ENCODE measurements at regions not wholly inside any gene's neighbourhood (a gene's known extent, or its start where the extent isn't known, plus 50 kb on each side); places are given as distances from the start of the nearest gene placed in this dataset.
A peak's percentile ranks its signal among the peaks of the same experiment; 100 is the strongest.

DNA sequence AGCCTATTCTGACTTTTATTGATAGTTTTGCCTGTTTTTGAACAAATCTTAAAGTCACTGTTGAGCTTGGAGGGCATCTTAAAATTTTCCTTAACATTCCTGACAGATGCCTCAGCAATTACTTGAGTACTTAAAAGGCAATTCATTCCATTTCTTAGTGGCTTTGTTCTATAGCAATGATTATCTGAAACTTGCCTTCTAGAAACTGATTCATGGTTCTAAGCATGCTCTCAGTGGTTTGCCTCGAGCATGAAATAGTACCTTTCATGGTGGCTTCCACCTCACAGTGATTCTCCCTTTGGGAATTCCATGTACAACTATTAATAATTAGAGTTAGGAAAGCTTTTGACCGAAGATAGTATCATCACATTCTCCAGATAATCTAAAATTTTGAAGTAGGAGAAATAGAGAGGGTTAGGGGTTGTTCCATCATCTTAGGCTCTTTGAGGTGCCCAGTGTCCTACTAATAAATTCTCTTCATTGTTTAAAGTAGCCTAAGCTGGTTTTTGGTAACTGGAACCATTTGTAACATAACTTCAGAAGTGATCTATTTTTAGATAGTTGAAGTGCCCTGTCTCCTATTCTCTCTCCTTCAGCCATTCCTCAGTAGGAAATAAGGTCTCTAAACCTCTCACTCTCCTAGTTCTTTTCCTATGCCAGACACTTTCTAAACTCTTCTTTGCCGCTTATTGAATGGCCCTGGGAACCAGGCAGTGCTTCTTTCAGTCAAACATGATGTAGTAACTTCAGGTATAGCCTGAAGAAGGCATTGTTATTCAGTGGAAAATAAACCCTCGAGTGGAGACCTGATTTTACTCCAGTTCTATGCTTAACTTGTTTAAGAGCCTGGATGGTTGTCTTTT lies 156.1 kb downstream of the HAUS1 start:
- H3K36me3 Mint-ChIP-seq (ENCODE audit: low read depth), result peaks cover 58% of the 10 kb centered on the region
- H3K4me1 Mint-ChIP-seq (ENCODE audit: low read depth), result peaks cover 58% of the 10 kb centered on the region
- intact Hi-C loops (cut with micrococcal nuclease), result no loop called here
- no peak overlapping the region for H3K4me3 Mint-ChIP-seq
- H3K9me3 Mint-ChIP-seq, result no peaks in the 10 kb centered on the region
- H3K27ac Mint-ChIP-seq, result no peak overlapping the region
- no peak for DNase-seq (ENCODE audit: low spot score)
- H3K27me3 Mint-ChIP-seq (ENCODE audit: insufficient read depth), result no peaks in the 10 kb centered on the region

DNA sequence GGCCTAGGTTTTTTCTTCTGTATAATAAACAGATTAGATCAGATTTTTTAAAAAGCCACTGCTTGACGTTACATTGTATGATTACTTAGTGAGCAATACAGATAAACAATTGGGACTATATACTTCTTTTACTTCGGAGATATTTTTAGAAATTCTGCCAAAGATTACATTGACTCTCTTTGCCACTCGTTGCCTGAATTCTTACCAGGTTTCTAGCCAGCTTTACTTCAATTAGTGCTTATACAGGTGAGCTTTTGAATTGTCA lies 156.6 kb downstream of the HAUS1 start:
- H3K4me1 Mint-ChIP-seq (ENCODE audit: low read depth), result peaks cover 59% of the 10 kb centered on the region
- H3K36me3 Mint-ChIP-seq (ENCODE audit: low read depth), result peaks cover 58% of the 10 kb centered on the region
- H3K4me3 Mint-ChIP-seq, result no peak overlapping the region
- H3K27me3 Mint-ChIP-seq (ENCODE audit: insufficient read depth), result no peaks in the 10 kb centered on the region
- intact Hi-C loops (cut with micrococcal nuclease), result no loop called here
- no peaks in the 10 kb centered on the region for H3K9me3 Mint-ChIP-seq
- H3K27ac Mint-ChIP-seq, result no peak overlapping the region
- no peak for DNase-seq (ENCODE audit: low spot score)

DNA sequence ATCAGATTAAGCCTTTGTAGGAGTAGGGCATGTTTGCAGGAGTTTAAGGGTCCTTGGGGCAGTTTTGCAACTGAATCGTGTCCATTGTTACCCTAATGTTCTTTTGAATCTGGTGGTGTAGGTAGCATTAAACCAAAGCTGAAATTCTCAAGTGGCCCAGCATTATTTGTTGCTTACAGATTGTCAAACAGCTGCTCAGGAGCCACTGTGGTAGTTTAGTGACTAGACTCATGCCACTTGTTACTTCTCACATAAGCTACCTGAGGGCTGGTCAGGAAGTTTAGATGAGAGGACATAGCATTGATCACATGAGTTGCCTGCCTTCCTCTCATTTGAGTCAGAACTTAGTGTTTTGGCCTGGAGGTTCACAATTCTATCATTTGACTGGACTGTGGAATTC lies 157.6 kb downstream of the HAUS1 start:
- no peak for DNase-seq (ENCODE audit: low spot score)
- intact Hi-C loops (cut with micrococcal nuclease), result no loop called here
- Mint-ChIP-seq H3K27ac (no peak overlapping the region), H3K4me1 (ENCODE audit: low read depth) (peaks cover 56% of the 10 kb centered on the region), H3K27me3 (ENCODE audit: insufficient read depth) (no peaks in the 10 kb centered on the region), H3K36me3 (ENCODE audit: low read depth) (peaks cover 54% of the 10 kb centered on the region), H3K9me3 (no peaks in the 10 kb centered on the region), H3K4me3 (no peak overlapping the region)

DNA sequence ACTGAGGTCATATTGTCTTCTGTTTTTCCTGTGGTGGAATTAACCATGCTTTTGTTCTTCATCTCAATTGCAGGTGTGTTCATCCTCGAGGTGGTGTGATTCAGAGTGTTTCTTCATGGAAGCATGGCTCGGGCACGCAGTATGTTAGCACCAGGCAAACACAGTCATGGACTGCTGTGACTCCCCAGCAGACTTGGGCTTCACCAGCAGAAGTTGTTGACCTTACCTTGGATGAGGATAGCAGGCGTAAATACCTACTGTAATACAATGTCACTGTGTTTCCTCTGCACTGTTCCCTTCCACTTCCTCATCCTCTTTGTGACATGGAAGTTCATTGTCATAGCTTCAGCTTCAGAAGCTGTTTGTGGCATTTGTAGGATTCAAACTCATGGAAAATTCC lies 158.7 kb downstream of the HAUS1 start:
- Mint-ChIP-seq H3K4me3 (no peak overlapping the region), H3K27me3 (ENCODE audit: insufficient read depth) (no peaks in the 10 kb centered on the region), H3K4me1 (ENCODE audit: low read depth) (peaks cover 66% of the 10 kb centered on the region), H3K27ac (peak overlapping the region; percentile 42), H3K36me3 (ENCODE audit: low read depth) (peaks cover 49% of the 10 kb centered on the region), H3K9me3 (no peaks in the 10 kb centered on the region)
- DNase-seq (ENCODE audit: low spot score), result no peak
- intact Hi-C loops (cut with micrococcal nuclease), result no loop called here

DNA sequence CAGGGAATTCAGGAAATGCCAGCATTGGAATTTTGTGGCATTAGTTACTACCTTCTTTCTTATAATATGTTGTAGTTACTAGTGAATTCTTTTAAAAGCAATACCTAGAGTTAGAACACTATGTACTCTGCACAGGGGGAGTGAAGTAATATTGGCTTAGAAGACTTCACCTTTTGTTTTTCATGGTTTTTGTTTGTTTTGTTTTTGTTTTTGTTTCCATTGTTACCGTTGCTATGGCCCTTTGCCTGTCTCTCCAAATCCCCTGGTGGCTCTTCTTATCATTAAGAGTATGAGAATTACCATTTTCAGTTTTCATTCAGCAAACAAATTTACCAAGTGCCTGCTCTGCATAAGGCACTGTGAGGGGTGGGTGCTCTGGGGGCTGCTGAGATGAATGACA lies 160.1 kb downstream of the HAUS1 start:
- peaks cover 56% of the 10 kb centered on the region for H3K36me3 Mint-ChIP-seq (ENCODE audit: low read depth)
- DNase-seq (ENCODE audit: low spot score), result no peak
- no peaks in the 10 kb centered on the region for H3K27me3 Mint-ChIP-seq (ENCODE audit: insufficient read depth)
- peaks cover 79% of the 10 kb centered on the region for H3K4me1 Mint-ChIP-seq (ENCODE audit: low read depth)
- peak overlapping the region; percentile 66 for H3K27ac Mint-ChIP-seq
- no peaks in the 10 kb centered on the region for H3K9me3 Mint-ChIP-seq
- H3K4me3 Mint-ChIP-seq, result no peak overlapping the region
- intact Hi-C loops (cut with micrococcal nuclease), result loop anchor here (1.0 to 2.0 kb wide), 3 partner anchors 14 to 89 kb away; a partner anchor contains a TSS

DNA sequence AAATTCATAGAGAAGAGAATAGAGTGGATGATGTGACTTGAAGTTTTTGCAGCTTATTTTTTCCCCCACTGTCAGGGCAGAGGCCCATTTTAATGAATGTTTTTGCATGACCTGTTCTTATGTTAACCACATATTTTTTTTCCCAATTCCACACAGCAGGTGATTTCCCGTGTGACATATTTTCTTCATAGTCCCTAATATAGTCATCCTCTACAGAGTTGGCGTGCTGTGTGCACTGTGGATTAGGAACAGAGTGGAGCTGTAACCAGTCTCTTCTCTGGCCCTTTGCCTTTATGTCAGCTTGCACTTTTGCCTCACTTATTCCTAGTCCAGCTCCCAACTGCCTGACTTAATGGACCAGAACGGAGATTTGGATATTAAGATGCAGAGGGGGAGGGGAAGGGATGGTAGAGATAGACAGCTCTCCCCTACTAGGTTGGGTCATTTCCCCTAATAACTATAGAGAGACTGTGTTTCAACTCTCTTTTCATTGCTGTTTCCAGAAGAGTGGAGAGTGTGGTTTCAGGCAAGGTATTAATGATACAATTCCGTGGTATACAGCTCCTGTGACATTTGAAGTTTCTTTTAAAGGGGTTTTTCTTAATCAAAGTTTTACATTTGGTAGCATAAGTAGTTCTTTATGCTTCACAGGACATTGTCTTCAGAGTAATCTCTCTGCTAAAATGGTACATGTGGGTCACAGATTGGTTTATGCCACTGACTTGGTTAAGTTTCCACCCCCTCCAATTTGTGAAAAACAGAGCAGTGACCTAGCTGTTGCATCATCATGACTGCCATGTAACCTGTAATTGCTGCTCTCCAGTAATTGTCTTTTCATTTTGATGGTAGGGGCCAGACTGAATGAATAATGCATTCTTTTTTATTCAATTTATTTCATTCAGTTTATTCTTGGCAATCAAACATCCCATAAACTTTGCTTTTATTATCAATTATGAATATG lies 161.3 kb downstream of the HAUS1 start:
- Mint-ChIP-seq H3K36me3 (ENCODE audit: low read depth) (peaks cover 50% of the 10 kb centered on the region), H3K9me3 (no peaks in the 10 kb centered on the region), H3K27ac (peak overlapping the region; percentile 53), H3K4me1 (ENCODE audit: low read depth) (peaks cover 79% of the 10 kb centered on the region), H3K27me3 (ENCODE audit: insufficient read depth) (no peaks in the 10 kb centered on the region), H3K4me3 (no peak overlapping the region)
- intact Hi-C loops (cut with micrococcal nuclease), result loop anchor here (2.0 kb wide), 2 partner anchors 53 to 91 kb away; a partner anchor contains a TSS
- DNase-seq (ENCODE audit: low spot score), result no peak

DNA sequence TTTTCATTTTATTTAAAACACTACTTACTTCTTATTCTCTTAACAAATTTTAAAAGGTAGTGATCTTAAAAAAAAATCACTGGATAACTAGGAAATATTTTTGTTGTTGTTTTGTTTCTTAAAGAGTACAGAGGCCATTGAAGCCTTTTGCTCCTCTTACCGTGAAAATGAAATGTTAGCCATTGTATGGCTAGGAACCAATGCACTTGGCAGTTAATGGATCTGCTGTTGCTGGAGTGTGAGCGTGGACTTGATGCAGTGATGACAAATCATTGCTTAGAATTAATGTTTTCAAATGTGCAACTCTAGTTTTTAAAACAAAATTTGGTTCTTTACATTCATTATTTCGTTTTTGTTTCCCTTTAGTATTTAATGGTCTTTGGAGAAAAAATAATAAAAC lies 162.3 kb downstream of the HAUS1 start:
- intact Hi-C loops (cut with micrococcal nuclease), result no loop called here
- no peak overlapping the region for H3K27ac Mint-ChIP-seq
- no peak overlapping the region for H3K4me3 Mint-ChIP-seq

DNA sequence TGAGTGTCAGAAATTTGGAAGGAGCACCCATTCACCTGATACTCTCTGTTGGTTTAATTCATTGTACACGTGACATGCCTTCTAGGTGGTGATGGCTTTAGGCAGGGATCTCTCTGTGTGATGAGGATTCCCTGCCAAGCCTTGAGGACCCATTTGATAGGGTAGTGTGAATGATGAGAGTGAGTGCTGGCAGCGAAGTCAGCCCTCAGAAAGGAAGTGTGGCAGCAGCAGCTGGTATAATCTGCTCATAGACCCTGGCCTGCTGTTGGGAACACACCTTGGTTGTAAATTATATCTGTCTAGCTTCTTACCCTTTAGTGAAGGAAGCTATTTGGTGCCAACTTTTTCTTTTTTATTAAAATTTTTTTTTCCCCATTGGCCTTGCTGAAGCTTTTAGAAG lies 164.5 kb downstream of the HAUS1 start:
- no peak for DNase-seq (ENCODE audit: low spot score)
- H3K4me1 Mint-ChIP-seq (ENCODE audit: low read depth), result peaks cover 67% of the 10 kb centered on the region
- H3K36me3 Mint-ChIP-seq (ENCODE audit: low read depth), result peaks cover 40% of the 10 kb centered on the region

More for the DNA sequence above, 162.3 kb downstream of the HAUS1 start:
- Mint-ChIP-seq H3K36me3 (ENCODE audit: low read depth) (peaks cover 48% of the 10 kb centered on the region), H3K27me3 (ENCODE audit: insufficient read depth) (no peaks in the 10 kb centered on the region), H3K9me3 (no peaks in the 10 kb centered on the region), H3K4me1 (ENCODE audit: low read depth) (peaks cover 74% of the 10 kb centered on the region)
- DNase-seq (ENCODE audit: low spot score), result no peak

DNA sequence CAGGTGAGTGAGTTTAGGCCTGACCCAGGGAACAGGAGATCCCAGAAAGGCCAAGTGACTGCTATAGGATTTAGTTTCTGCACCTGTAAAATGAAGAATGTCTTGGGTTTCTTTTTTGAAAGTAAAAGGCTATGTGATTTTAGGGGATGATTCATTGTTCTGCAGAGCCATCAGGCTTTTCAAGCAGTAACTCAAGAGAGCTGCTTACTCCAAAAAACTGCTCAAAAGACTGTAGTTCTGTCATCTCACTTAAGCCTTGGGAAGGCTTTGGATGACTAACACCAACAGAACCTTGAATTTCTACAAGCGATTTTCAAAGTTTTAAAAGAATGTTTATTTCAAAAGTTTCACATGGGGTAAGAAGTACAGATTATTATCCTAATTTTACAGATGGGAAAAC lies 165.1 kb downstream of the HAUS1 start:
- H3K36me3 Mint-ChIP-seq (ENCODE audit: low read depth), result peaks cover 34% of the 10 kb centered on the region
- DNase-seq (ENCODE audit: low spot score), result no peak
- H3K27ac Mint-ChIP-seq, result peak overlapping the region; percentile 27
- no peak overlapping the region for H3K4me3 Mint-ChIP-seq
- H3K4me1 Mint-ChIP-seq (ENCODE audit: low read depth), result peaks cover 61% of the 10 kb centered on the region
- H3K9me3 Mint-ChIP-seq, result no peaks in the 10 kb centered on the region
- H3K27me3 Mint-ChIP-seq (ENCODE audit: insufficient read depth), result no peaks in the 10 kb centered on the region
- intact Hi-C loops (cut with micrococcal nuclease), result no loop called here

More for the DNA sequence above, 164.5 kb downstream of the HAUS1 start:
- Mint-ChIP-seq H3K4me3 (no peak overlapping the region), H3K27me3 (ENCODE audit: insufficient read depth) (no peaks in the 10 kb centered on the region), H3K27ac (peak overlapping the region; percentile 35), H3K9me3 (no peaks in the 10 kb centered on the region)
- intact Hi-C loops (cut with micrococcal nuclease), result no loop called here

DNA sequence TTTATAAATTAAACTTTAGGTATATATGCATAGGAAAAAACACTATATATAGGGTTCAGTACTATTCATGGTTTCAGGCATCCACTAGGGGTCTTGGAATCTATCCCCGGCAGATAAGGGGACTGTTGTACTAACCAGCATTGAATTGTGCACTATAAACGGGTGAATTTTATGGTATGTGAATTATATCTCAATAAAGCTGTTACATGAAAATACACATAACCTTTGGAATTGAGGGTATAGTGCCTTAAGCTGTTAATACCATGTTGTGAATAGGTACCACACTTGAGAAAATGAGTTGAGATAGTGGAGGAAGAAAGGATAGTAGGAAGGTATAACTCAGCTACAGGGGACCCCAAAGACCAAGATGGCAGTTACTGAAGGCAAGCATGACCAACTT lies 167.3 kb downstream of the HAUS1 start:
- H3K4me1 Mint-ChIP-seq (ENCODE audit: low read depth), result peaks cover 48% of the 10 kb centered on the region
- H3K4me3 Mint-ChIP-seq, result no peak overlapping the region
- H3K36me3 Mint-ChIP-seq (ENCODE audit: low read depth), result peaks cover 21% of the 10 kb centered on the region
- no peaks in the 10 kb centered on the region for H3K27me3 Mint-ChIP-seq (ENCODE audit: insufficient read depth)
- intact Hi-C loops (cut with micrococcal nuclease), result no loop called here
- no peak for DNase-seq (ENCODE audit: low spot score)
- no peak overlapping the region for H3K27ac Mint-ChIP-seq
- H3K9me3 Mint-ChIP-seq, result no peaks in the 10 kb centered on the region

DNA sequence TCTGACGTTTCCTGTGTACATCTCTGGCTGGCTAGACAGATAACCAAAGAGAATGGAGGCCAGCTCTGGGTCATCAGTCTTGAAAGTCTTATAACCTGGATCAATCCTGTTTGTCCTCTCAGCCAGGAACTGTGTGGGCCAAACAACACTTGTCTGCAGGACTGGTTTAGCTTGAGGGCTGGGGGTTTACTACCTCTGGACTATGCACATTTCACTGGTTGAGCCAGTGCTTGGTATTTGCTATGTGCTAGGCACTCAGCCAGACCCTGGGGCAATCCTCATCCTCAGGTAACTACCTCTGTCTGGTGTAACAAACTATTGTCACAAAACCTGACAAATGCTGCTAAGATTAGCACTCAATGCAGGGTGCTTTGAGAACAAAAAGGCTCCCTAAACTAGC lies 169.7 kb downstream of the HAUS1 start:
- Mint-ChIP-seq H3K9me3 (no peaks in the 10 kb centered on the region), H3K27me3 (ENCODE audit: insufficient read depth) (no peaks in the 10 kb centered on the region), H3K4me1 (ENCODE audit: low read depth) (peaks cover 44% of the 10 kb centered on the region), H3K4me3 (no peak overlapping the region), H3K36me3 (ENCODE audit: low read depth) (peaks cover 13% of the 10 kb centered on the region), H3K27ac (no peak overlapping the region)
- intact Hi-C loops (cut with micrococcal nuclease), result no loop called here
- DNase-seq (ENCODE audit: low spot score), result no peak

DNA sequence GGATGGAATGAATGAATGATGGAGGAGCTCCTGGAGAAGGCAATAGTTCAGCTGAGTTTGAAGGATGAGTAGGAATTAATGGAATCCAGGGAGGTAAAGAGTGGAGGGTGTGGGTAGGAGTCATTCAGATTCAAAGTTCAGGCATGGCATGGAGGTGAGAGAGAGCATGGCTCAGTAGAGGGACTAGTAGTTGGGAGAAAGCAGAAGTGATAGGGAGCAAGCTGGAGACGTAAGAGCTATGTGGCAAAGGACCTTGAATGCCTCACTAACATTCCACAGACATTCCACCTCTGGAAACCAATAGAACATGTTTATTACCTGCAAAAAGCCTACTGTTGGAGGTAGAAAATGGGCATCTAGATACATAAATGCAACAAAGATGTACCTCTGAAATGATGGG lies 170.1 kb downstream of the HAUS1 start:
- Mint-ChIP-seq H3K36me3 (ENCODE audit: low read depth) (peaks cover 9% of the 10 kb centered on the region), H3K4me1 (ENCODE audit: low read depth) (peaks cover 39% of the 10 kb centered on the region), H3K9me3 (no peaks in the 10 kb centered on the region), H3K4me3 (no peak overlapping the region), H3K27ac (no peak overlapping the region), H3K27me3 (ENCODE audit: insufficient read depth) (no peaks in the 10 kb centered on the region)
- DNase-seq (ENCODE audit: low spot score), result no peak
- intact Hi-C loops (cut with micrococcal nuclease), result no loop called here

DNA sequence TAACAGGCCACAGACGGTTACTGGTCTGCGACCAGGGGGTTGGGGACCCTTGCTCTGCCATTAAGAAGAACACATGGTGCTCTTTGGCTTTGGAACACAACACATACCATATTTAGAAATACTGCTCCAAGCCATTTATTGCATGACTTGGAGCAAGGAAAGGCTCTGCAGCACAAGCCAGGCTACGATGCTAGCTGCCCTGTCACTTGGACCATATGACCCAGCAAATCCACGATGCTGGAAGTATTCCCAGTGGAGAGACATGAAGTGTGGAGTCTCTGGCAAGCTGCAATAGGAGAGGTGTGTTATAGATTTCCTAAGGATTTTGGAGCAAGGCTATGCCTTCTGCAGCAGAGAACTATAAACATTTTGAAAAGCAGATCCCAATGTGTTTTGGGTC lies 171.2 kb downstream of the HAUS1 start:
- Mint-ChIP-seq H3K4me1 (ENCODE audit: low read depth) (peaks cover 29% of the 10 kb centered on the region), H3K36me3 (ENCODE audit: low read depth) (peaks cover 7% of the 10 kb centered on the region), H3K27me3 (ENCODE audit: insufficient read depth) (no peaks in the 10 kb centered on the region)

More for the DNA sequence above, 171.2 kb downstream of the HAUS1 start:
- Mint-ChIP-seq H3K4me3 (no peak overlapping the region), H3K27ac (no peak overlapping the region), H3K9me3 (no peaks in the 10 kb centered on the region)
- intact Hi-C loops (cut with micrococcal nuclease), result no loop called here
- DNase-seq (ENCODE audit: low spot score), result no peak
